Motor neuron (in vitro differentiated cells): ENCODE measurements at regions not wholly inside any gene's neighbourhood (a gene's known extent, or its start where the extent isn't known, plus 50 kb on each side); places are given as distances from the start of the nearest gene placed in this dataset.
"Not testable (repeated sequence)": the region's sequence is repeated elsewhere in the genome, so short reads cannot be mapped to it uniquely, and the experiment has no call there.

Experiments used
- ATAC-seq, 8 experiments: fragments of 200-7000 bp; cut with Tn5 transposase; replicated peaks in 6 of 8; 2 replicates each; pipeline ENCODE4 v1.8.0; 2021; ENCODE audit warnings: mild to moderate bottlenecking in 8 of 8, moderate library complexity in 8 of 8
- H3K27ac ChIP-seq, 2 donors: fragments of 250-450 bp; sonication (Bioruptor Pico); 2 replicates each; pipeline ENCODE4 v1.9.0; 2021; ENCODE audit warnings: antibody characterized with exemption in 2 of 2, mild to moderate bottlenecking in 2 of 2, moderate library complexity in 1 of 2
- H3K4me1 ChIP-seq, 2 donors: fragments of 250-450 bp; sonication (Bioruptor Pico); replicated peaks in 1 of 2; 2 replicates each; pipeline ENCODE4 v1.6.1; 2021; ENCODE audit warnings: antibody characterized with exemption in 2 of 2, mild to moderate bottlenecking in 2 of 2, moderate library complexity in 1 of 2
- H3K4me3 ChIP-seq, 5 donors: fragments of 250-450 bp; sonication (Bioruptor Pico); 2 replicates each; pipeline ENCODE4 v1.9.0; 2021; ENCODE audit warnings: antibody characterized with exemption in 5 of 5, mild to moderate bottlenecking in 5 of 5, moderate library complexity in 4 of 5
- whole genome bisulfite sequencing, 10 experiments: fragments of 450-650 bp; shearing (Covaris generic); methylation state at CpG; one replicate each; pipeline ENCODE4 v1.0.0; 2022; 5-methylcytosine and 5-hydroxymethylcytosine counted together
- in situ Hi-C, 9 experiments: fragments of 400-800 bp; cut with MboI; loops; one replicate each; pipeline ENCODE4 v1.15.0; 2021; ENCODE audit warnings: low sequenced_read_pairs in 9 of 9, low pct_unique_long_range_greater_than_20kb in 2 of 9; ENCODE audit not compliant: unreplicated experiment in 9 of 9

DNA sequence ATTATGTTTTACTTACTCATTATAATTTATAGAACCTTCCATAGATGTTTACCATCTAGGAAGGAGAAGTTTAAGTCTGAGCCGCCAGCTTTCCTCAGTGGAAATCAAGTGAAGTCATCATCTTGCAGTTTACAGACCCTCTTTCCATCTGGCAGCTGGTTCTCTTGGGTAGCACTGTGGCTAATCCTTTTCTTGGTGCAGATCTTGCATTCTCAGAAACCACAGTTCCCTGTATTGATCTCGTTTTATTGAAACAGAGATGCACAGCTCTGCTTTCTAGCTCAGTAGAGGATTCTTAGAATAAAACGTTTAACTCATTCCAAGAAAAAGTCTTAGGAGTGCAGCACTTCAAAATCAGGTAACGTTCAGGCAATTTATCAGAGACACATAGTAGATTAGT lies 1154.7 kb downstream of the FOXD4L5 start:
- H3K4me3 ChIP-seq, in situ Hi-C loops, ATAC-seq, H3K4me1 ChIP-seq, H3K27ac ChIP-seq: not testable (repeated sequence)
- 0 to 50% (median 7%) methylated on average over 1 to 3 of the region's 4 CpGs; no CpG with 5 or more reads in 1 of the 10 experiments for whole genome bisulfite sequencing, 10 experiments

DNA sequence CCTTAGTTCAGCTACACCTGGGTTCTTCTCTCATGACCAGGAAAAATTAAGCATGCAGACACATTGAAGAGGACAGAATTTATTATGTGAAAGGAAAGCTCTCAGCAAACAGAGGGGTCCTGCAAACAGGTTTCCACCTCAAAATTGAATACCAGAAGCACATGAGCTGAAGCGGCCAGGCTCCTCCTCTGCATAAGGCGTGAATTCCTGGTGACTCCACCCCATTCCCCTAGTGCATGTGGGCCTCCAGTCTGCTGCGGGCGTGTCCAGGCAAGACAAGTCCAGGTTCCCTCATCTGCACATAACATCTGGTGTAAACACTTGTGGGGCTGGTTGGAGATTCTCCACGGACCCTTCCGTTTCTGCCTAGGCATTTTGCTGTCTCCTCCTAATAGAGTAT lies 1156.4 kb downstream of the FOXD4L5 start:
- no peaks in the 10 kb centered on the region for H3K4me1 ChIP-seq
- no peak overlapping the region for H3K27ac ChIP-seq
- in situ Hi-C loops: no loop called here
- ATAC-seq: no peak
- no peak overlapping the region for H3K4me3 ChIP-seq
- 0 to 67% (median 50%) methylated on average over 2 to 6 of the region's 6 CpGs; no CpG with 5 or more reads in 1 of the 10 experiments for WGBS, 10 experiments

DNA sequence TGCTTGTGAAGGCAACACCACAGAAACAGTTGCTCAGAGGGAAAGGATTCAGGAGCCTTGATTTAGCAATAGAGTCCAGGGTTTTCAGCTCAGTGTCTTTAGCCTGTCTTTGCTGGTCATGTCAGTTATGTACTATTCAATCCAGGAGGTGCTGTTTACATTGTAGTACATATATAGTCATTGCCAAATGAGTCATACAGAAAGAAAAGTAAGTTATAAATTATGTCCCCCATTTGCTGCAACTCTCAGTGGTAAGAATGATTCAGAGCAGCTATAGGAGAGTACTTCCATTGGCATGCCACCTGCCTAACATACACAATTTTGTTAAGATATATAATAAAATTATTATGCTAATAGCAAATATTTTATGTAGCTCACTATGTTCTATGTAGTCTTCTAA lies 1163.4 kb downstream of the FOXD4L5 start:
- H3K27ac ChIP-seq, in situ Hi-C loops, ATAC-seq, H3K4me3 ChIP-seq, H3K4me1 ChIP-seq: not testable (repeated sequence)

DNA sequence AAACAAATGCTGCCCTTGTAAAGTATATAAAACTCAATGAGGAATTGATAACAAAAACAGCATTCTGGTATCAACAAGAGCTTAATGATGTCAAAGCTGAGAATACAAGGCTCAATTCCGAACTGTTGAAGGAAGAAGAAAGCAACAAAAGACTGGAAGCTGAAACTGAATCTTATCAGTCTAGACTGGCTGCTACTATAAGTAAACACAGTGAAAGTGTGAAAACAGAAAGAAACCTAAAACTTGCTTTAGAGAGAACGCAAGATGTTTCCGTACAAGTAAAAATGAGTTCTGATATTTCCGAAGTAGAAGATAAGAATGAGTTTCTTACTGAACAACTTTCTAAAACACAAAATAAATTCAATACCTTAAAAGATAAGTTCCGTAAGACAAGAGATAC lies 1167.7 kb downstream of the FOXD4L5 start:
- 20 to 84% (median 65%) methylated on average over 1 to 5 of the region's 5 CpGs; no CpG with 5 or more reads in 1 of the 10 experiments for WGBS, 10 experiments
- ATAC-seq, in situ Hi-C loops: not testable (repeated sequence)

DNA sequence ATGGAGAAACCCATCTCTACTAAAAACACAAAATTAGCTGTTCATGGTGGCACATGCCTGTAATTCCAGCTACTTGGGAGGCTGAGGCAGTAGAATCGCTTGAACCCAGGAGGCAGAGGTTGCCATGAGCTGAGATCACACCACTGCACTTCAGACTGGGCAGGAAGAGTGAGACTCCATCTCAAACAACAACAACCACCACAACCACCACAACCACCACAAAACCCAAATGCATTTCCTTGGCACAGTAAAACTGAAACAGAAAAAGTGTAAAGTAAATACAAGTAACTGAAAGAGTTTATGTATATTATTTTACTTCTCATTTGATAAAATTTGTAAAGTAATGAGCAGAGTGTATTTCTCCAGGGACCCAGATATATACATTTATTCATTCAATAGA lies 1177.1 kb downstream of the FOXD4L5 start:
- ATAC-seq, H3K27ac ChIP-seq, in situ Hi-C loops, H3K4me3 ChIP-seq, H3K4me1 ChIP-seq: not testable (repeated sequence)
- WGBS, 10 experiments: 50% methylated on average over 1 of the region's 1 CpG; no CpG with 5 or more reads in 9 of the 10 experiments

More for the DNA sequence above, 1167.7 kb downstream of the FOXD4L5 start:
- not testable (repeated sequence) for H3K27ac ChIP-seq, H3K4me3 ChIP-seq, H3K4me1 ChIP-seq

DNA sequence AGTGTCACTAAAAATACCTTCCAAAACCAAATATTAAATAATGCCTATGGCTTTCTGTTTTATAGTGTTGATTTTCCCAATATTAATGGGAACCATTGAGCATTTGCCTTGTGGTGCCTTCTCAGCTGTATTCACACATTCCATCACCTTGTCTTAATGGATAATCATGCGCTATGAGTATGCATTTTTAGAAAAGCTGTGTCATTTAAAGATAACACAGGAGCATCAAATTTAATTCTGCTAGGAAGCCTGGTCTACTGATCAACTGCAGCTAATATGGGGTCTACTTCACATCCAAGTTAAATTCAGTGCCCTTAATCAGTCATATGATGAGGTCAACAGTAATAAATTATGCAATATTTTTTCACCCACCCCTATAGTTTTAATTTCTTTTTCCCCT lies 1177.8 kb downstream of the FOXD4L5 start:
- ATAC-seq, H3K4me3 ChIP-seq, H3K4me1 ChIP-seq, in situ Hi-C loops, H3K27ac ChIP-seq: not testable (repeated sequence)
- WGBS, 10 experiments: 0 to 100% (median 44%) methylated on average over 1 of the region's 1 CpG; no CpG with 5 or more reads in 5 of the 10 experiments

DNA sequence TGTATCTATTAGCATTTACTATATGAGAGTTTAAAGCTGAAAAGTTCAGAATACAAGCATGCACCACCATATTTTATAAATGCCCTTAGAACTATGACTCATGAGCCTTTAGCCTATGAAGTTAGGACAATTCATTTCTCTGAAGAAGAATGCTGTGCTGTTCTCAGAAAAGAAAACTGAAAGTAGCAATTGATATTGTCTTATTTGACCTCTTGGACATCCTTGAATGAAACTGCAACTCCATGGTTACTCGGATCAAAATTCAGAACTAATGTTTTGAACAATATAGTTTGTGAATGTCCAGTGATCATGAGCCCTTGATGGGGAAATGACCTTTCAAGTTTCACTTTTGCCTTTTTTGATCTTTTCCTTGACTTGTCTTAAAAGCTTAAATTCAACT lies 1179.8 kb downstream of the FOXD4L5 start:
- in situ Hi-C loops, H3K4me3 ChIP-seq, H3K4me1 ChIP-seq, H3K27ac ChIP-seq, ATAC-seq: not testable (repeated sequence)
- 0 to 60% (median 22%) methylated on average over 1 of the region's 1 CpG for WGBS, 10 experiments

DNA sequence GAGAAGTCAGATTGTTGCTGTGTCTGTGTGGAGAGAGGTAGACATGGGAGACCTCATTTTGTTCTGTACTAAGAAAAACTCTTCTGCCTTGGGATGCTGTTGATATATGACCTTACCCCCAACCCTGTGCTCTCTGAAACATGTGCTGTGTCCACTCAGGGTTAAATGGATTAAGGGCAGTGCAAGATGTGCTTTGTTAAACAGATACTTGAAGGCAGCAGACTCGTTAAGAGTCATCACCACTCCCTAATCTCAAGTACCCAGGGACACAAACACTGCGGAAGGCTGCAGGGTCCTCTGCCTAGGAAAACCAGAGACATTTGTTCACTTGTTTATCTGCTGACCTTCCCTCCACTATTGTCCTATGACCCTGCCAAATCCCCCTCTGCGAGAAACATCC lies 1183.5 kb downstream of the FOXD4L5 start:
- 0 to 100% (median 14%) methylated on average over 1 of the region's 3 CpGs; no CpG with 5 or more reads in 5 of the 10 experiments for WGBS, 10 experiments
- ATAC-seq, in situ Hi-C loops: not testable (repeated sequence)

DNA sequence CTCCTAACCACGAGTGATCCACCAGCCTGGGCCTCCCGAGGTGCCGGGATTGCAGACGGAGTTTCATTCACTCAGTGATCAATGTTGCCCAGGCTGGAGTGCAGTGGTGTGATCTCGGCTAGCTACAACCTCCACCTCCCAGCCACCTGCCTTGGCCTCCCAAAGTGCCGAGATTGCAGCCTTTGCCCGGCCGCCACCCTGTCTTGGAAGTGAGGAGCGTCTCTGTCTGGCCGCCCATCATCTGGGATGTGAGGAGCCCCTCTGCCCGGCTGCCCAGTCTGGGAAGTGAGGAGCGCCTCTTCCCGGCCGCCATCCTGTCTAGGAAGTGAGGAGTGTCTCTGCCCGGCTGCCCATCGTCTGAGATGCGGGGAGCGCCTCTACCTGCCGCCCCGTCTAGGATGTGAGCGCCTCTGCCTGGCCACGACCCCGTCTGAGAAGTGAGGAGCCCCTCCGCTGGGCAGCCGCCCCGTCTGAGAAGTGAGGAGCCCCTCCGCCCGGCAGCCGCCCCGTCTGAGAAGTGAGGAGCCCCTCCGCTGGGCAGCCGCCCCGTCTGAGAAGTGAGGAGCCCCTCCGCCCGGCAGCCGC lies 1184.3 kb downstream of the FOXD4L5 start:
- in situ Hi-C loops: not testable (repeated sequence)

More for the DNA sequence above, 1183.5 kb downstream of the FOXD4L5 start:
- H3K4me1 ChIP-seq, H3K27ac ChIP-seq, H3K4me3 ChIP-seq: not testable (repeated sequence)

DNA sequence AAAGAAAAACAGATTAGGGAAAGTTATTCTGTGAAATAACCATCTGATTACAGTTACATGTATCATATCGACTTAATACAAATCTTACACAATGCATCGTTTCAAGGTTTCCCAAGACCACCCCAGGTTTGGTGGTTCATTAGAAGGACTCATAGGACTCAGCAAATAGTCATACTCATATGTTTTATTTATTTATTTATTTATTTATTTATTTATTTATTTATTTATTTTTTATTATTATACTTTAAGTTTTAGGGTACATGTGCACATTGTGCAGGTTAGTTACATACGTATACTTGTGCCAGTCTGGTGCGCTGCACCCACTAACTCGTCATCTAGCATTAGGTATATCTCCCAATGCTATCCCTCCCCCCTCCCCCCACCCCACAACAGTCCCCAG lies 1199.0 kb downstream of the FOXD4L5 start:
- H3K4me1 ChIP-seq, in situ Hi-C loops: not testable (repeated sequence)
- 14 to 66% (median 47%) methylated on average over 1 to 5 of the region's 5 CpGs for WGBS, 10 experiments

More for the DNA sequence above, 1184.3 kb downstream of the FOXD4L5 start:
- not testable (repeated sequence) for H3K27ac ChIP-seq, ATAC-seq, H3K4me3 ChIP-seq, H3K4me1 ChIP-seq
- whole genome bisulfite sequencing, 10 experiments: 60 to 80% (median 67%) methylated on average over 1 to 3 of the region's 36 CpGs; no CpG with 5 or more reads in 7 of the 10 experiments

DNA sequence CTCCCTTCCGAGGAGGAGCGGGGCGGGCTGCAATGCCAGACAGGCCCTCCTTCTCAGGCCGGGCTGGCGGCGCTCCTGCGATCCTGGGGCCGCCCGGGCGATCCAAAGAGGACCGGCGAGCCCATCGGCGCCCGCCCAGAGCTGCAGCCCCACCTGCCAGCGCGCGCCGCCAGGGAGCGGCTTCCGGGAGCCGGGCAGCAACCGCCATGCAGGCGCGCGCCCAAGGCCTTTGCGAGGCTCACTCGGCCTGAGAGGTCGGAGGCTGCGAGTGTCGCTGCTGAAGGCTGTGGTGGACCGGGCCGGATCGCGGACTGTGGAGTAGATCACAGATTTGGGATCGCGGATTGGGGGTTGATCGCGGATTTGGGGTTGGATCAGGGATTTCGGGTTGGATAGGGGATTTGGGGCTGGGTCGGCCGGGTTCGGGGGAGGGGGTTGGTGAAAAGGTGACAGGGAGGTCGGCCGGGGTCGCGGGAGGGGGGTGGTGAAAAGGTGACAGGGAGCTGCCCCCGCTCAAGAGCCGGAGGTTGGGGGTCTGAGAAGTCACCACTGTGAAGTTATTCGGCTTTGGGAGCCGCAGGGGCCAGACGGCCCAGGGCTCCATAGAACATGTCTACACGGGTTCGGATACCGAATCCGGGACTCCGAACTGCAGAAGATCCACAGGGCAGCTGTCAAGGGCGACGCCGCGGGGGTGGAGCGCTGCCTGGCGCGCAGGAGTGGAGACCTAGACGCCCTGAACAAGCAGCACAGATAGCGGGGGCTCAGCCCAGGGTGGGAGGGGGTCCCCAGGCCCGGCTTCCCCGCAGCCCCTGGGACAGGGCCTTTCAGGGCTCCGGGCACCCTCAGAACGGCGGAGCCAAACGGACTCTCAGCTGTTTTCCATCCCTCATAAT lies 1213.4 kb downstream of the FOXD4L5 start:
- not testable (repeated sequence) for ATAC-seq

More for the DNA sequence above, 1199.0 kb downstream of the FOXD4L5 start:
- not testable (repeated sequence) for H3K4me3 ChIP-seq, ATAC-seq, H3K27ac ChIP-seq

DNA sequence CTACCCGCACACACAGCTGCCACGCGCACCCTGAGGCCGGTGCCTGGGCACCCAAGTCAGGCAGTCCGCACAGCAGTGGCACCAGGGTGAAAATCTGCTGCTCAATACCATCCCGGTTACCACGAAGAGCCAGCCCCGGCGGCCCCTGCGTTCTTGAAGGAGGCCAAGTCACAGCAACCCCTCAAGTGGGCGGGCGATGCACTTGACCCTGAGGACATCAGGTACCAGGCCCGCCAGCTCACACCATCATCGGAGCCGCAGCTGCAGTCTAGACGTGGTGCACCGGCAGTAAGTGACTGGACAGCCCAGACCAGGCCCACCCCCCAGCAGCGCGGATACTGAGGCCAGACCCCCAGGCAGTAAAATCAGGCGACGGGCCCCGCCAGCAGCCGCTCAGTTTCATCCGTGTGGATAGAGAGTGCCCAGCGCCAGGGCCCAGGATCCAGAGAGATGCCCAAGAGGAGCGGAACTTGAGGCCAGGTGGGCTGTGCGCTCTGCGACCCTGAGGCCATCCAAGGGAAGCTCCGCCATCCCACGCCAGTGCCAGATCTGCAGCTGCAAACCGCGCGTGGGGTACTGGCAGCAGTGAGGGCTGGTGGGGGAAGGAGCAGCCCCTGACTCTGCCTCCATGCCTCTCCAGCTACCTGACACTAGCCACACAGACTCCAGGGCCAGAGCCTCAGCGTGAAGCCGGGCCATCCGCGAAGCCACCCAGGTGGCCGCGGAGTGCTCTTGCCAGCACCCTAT lies 1214.2 kb downstream of the FOXD4L5 start:
- WGBS, 10 experiments: 67 to 81% methylated on average over 3 to 4 of the region's 39 CpGs; no CpG with 5 or more reads in 8 of the 10 experiments
- ATAC-seq, H3K4me1 ChIP-seq, in situ Hi-C loops, H3K27ac ChIP-seq, H3K4me3 ChIP-seq: not testable (repeated sequence)

More for the DNA sequence above, 1213.4 kb downstream of the FOXD4L5 start:
- H3K4me3 ChIP-seq, H3K27ac ChIP-seq, in situ Hi-C loops, H3K4me1 ChIP-seq: not testable (repeated sequence)
- WGBS, 10 experiments: 94% methylated on average over 22 of the region's 72 CpGs; no CpG with 5 or more reads in 9 of the 10 experiments

DNA sequence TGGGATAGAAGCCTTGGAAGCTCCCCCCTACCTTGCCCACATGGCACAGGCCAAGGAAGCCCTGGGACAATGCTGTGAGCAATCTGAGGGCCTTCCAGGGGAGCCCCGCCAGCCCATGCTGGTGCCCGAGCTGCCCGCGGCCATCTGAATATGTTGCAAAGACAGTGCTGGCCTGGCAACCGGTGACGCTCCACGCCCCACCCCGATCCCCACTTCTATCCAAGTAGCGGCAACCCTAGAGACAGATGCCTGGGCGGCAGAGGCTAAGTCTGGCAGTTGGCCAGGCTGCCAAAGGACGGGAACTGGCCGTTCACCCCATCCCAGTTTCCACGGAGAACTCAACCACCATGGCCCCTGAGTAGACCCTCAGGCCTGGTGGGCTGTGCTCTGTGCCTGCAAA lies 1214.9 kb downstream of the FOXD4L5 start:
- WGBS, 10 experiments: 60 to 76% (median 69%) methylated on average over 3 to 6 of the region's 13 CpGs; no CpG with 5 or more reads in 6 of the 10 experiments
- H3K4me1 ChIP-seq, in situ Hi-C loops, H3K27ac ChIP-seq, H3K4me3 ChIP-seq, ATAC-seq: not testable (repeated sequence)
